Aorta (tissue), 5 donors: ENCODE measurements at regions not wholly inside any gene's neighbourhood (a gene's known extent, or its start where the extent isn't known, plus 50 kb on each side); places are given as distances from the start of the nearest gene placed in this dataset.

Experiments used
- ATAC-seq: fragments of 200-7000 bp; cut with Tn5 transposase; one replicate; pipeline ENCODE4 v1.9.1; 2022; ENCODE audit warnings: moderate library complexity; ENCODE audit not compliant: low FRiP score
- DNase-seq, 2 donors: peaks; one replicate each; pipeline ENCODE4 v3.0.0-alpha.2; 2020
- H3K27ac ChIP-seq, 2 donors: one replicate each; pipeline ENCODE4 v1.5.1; 2013; ENCODE audit warnings: low read length in 2 of 2, mild to moderate bottlenecking in 2 of 2, moderate library complexity in 2 of 2, control low read depth in 1 of 2, inconsistent platforms in 1 of 2, low read depth in 1 of 2
- H3K27me3 ChIP-seq, 2 donors: one replicate each; pipeline ENCODE4 v1.6.1; 2013; ENCODE audit warnings: control low read depth in 1 of 2, low read length in 1 of 2, mild to moderate bottlenecking in 1 of 2, moderate library complexity in 1 of 2; ENCODE audit not compliant: insufficient read depth in 2 of 2, control insufficient read depth in 1 of 2
- H3K36me3 ChIP-seq, 2 donors: one replicate each; pipeline ENCODE4 v1.6.1; 2013; ENCODE audit warnings: control low read depth in 1 of 2, low read length in 1 of 2, mild to moderate bottlenecking in 1 of 2; ENCODE audit not compliant: insufficient read depth in 2 of 2, control insufficient read depth in 1 of 2
- H3K4me1 ChIP-seq, 2 donors: one replicate each; pipeline ENCODE4 v1.6.1; 2013; ENCODE audit warnings: low read length in 2 of 2, control low read depth in 1 of 2, mild to moderate bottlenecking in 1 of 2, moderate library complexity in 1 of 2; ENCODE audit not compliant: insufficient read depth in 2 of 2, control insufficient read depth in 1 of 2
- H3K4me3 ChIP-seq, 2 donors: one replicate each; pipeline ENCODE4 v1.5.1; 2013; ENCODE audit warnings: low read length in 2 of 2, control low read depth in 1 of 2, mild to moderate bottlenecking in 1 of 2
- H3K9me3 ChIP-seq: one replicate; pipeline ENCODE4 v1.6.1; 2013; ENCODE audit warnings: mild to moderate bottlenecking, low read length; ENCODE audit not compliant: control insufficient read depth
- WGBS, 2 donors: extraction: QIAGEN DNeasy Blood & Tissue Kit; methylation state at CpG; one replicate each; pipeline ENCODE4 v1.1.7; 2013; 5-methylcytosine and 5-hydroxymethylcytosine counted together
- intact Hi-C, 2 donors: fragments of 100-400 bp; cut with DNase I; formaldehyde crosslinking; loops; one replicate each; pipeline versions ENCODE4 v1.14.2 to v1.15.0; 2022
- donor health status: healthy with polysubstance abuse.
- donor health status: Bipolar disorder and iron deficiency.
- donor health status: DM: no; HTN: no; CAD: no.
- donor health status: DM: no; HTN: no; CAD: no.
- donor health status: DM: yes; HTN: yes; CAD: no.

DNA sequence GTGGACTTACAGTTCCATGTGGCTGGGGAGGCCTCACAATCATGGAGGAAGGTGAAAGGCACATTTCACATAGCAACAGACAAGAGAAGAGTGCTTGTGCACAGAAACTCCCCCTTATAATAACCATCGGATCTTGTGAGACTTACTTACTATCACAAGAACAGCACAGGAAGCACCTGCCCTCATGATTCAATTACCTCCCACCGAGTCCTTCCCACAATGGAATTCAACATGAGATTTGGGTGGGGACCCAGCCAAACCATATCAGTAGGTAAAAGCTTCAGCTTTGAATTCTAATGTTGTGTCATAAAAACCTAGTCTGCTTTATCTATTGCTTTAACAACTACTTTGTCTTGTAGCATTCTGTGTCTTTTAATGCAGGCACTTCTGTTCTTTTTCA lies 140.4 kb upstream of the PIK3C3 start:
- peaks cover 2% of the 10 kb centered on the region for H3K9me3 ChIP-seq
- WGBS, 2 donors: 65 to 72% methylated on average over 2 of the region's 2 CpGs
- intact Hi-C loops: no loop called here

DNA sequence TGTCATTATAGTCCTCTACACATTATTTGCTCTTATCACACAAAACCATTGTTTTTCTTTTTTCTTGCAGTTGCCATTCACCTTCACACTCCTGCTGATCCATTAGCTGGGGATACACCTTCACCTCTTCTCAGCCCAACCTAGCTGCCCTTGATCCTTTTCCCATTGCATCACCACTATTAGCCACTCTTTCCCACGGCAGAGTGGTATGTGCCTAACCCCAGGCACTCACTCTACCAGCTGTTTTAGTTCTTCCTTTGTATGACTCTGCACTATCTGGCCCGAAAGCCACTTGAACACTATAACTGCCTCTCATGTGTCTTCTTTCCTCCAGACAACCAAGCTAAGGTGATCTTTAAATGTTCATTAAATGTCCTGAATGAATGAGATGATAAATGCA lies 145.4 kb upstream of the PIK3C3 start:
- 57 to 68% methylated on average over 2 of the region's 2 CpGs for WGBS, 2 donors
- no peaks in the 10 kb centered on the region for H3K4me1 ChIP-seq
- H3K36me3 ChIP-seq: no peaks in the 10 kb centered on the region
- DNase-seq (no peak), ATAC-seq (no peak)
- intact Hi-C loops: no loop called here
- H3K27ac ChIP-seq: no peak overlapping the region
- no peaks in the 10 kb centered on the region for H3K27me3 ChIP-seq
- peaks cover 2% of the 10 kb centered on the region for H3K9me3 ChIP-seq
- no peak overlapping the region for H3K4me3 ChIP-seq

More for the DNA sequence above, 140.4 kb upstream of the PIK3C3 start:
- Histone ChIP-seq H3K27ac (no peak overlapping the region), H3K4me1 (no peaks in the 10 kb centered on the region), H3K27me3 (no peaks in the 10 kb centered on the region), H3K36me3 (no peaks in the 10 kb centered on the region), H3K4me3 (no peak overlapping the region)
- ATAC-seq (no peak), DNase-seq (no peak)

DNA sequence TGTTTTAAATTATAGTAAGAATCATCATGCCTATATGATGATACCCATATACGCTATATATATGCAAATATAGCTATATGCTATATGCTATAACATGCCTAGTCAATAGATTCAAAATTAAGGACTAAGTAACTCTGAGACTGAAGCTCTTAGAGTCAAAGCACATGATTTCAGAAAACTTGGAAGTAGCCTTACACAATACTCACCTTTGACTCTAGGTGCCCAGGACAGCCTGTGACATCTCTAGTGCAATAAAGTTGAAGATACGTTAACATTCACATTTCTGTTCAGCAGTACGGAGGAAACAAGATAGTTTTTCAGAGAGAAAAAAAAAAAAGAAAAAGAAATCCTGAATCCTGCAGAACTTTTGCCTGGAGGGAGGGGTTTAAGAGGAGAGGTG lies 149.7 kb upstream of the PIK3C3 start:
- Histone ChIP-seq H3K4me3 (no peak overlapping the region), H3K27ac (no peak overlapping the region), H3K4me1 (no peaks in the 10 kb centered on the region), H3K36me3 (no peaks in the 10 kb centered on the region), H3K9me3 (no peaks in the 10 kb centered on the region), H3K27me3 (no peaks in the 10 kb centered on the region)
- 72 to 74% methylated on average over 3 of the region's 3 CpGs for WGBS, 2 donors
- ATAC-seq (no peak), DNase-seq (no peak)
- intact Hi-C loops: no loop called here

DNA sequence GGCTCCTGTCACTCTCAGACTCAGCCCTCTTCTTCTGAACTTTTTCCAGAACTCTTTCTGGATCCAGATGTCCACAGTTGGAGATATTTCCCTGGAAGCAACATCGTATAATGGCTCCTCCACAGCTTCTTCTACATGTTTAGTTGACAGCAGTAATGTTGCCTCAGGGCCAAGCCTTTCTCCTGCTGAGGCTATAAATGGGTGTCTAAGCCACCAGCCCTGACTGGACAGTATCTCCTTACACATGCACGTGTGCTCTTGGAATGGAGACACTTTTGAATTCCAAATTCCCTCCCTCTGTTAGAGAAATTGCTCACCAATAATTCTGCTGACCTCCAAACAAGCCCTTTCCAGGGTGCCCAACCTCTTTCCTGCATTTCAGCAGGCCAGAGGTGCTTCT lies 156.2 kb upstream of the PIK3C3 start:
- H3K4me3 ChIP-seq: no peak overlapping the region
- WGBS, 2 donors: 50% methylated on average over 2 of the region's 2 CpGs
- H3K27me3 ChIP-seq: no peaks in the 10 kb centered on the region
- no peaks in the 10 kb centered on the region for H3K36me3 ChIP-seq
- H3K9me3 ChIP-seq: no peaks in the 10 kb centered on the region
- DNase-seq: no peak
- no peaks in the 10 kb centered on the region for H3K4me1 ChIP-seq
- H3K27ac ChIP-seq: no peak overlapping the region
- no peak for ATAC-seq
- intact Hi-C loops: no loop called here

DNA sequence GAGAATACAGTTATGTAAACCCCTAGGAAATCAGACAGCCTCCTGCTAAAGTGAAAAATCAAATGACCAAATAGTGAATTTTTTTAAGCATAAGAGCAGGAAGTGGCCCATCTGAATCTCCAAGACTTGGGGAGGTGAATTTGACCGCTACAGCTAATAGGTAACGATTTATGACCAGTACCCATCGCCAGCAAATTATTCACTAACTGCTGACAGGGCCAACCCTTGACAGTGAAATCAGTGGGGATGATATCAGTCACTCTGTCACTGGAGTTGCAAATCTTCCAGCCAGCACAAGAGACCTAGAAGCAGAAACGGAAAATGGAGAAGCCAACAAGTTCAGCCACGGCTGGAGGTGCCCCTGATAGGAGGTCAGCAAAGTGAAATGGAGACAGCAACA lies 164.3 kb upstream of the PIK3C3 start:
- Histone ChIP-seq H3K4me1 (no peaks in the 10 kb centered on the region), H3K27ac (no peak overlapping the region), H3K36me3 (no peaks in the 10 kb centered on the region), H3K4me3 (no peak overlapping the region), H3K27me3 (no peaks in the 10 kb centered on the region), H3K9me3 (peaks cover 1% of the 10 kb centered on the region)
- intact Hi-C loops: no loop called here
- WGBS, 2 donors: 35 to 47% methylated on average over 5 of the region's 5 CpGs
- DNase-seq (no peak), ATAC-seq (no peak)

DNA sequence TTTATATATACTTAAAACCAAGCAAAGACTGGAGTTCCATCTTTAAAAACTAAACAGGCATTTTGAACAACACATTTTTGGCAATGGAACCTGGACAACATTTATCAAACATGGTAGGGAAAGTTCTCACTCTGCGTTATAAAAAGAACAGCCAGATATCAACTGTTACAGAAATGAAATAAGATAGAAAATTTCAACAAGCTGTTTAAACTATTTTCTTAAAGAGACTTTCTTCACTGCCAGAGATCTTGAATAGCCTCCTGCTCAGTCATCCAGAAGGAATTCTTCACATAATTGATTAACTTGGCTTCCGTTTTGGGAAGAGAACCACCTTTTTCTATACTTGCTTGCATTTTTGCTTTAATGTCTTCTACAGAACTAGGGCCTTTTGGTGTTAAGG lies 166.0 kb upstream of the PIK3C3 start:
- DNase-seq (no peak), ATAC-seq (no peak)
- Histone ChIP-seq H3K4me3 (no peak overlapping the region), H3K27ac (no peak overlapping the region), H3K36me3 (no peaks in the 10 kb centered on the region), H3K9me3 (peaks cover 1% of the 10 kb centered on the region), H3K27me3 (no peaks in the 10 kb centered on the region), H3K4me1 (no peaks in the 10 kb centered on the region)
- intact Hi-C loops: no loop called here
- 15 to 16% methylated on average over 2 of the region's 2 CpGs for WGBS, 2 donors

DNA sequence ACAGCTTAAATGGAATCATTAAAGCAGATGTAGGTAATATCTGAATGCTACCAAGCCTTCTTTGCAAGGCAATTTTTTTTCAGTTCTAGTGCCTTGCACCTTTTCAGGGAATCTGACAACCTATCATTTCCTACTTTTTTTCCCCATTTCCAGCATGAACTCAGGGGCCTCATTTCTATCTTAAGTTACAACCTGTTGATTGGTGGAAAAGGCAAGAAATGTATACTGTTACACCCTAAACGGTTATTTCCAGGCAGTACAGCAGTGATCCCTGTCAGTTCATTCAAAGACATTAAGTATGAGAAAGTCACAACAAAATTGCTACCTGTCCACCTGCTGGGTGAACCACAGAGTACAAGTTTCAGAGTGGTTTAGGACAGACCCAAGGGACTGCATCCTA lies 171.2 kb upstream of the PIK3C3 start:
- Histone ChIP-seq H3K4me1 (no peaks in the 10 kb centered on the region), H3K36me3 (no peaks in the 10 kb centered on the region), H3K4me3 (no peak overlapping the region), H3K27ac (no peak overlapping the region), H3K27me3 (no peaks in the 10 kb centered on the region), H3K9me3 (no peaks in the 10 kb centered on the region)
- DNase-seq: no peak
- 44 to 52% methylated on average over 1 of the region's 1 CpG for WGBS, 2 donors
- intact Hi-C loops: no loop called here
- ATAC-seq: no peak

DNA sequence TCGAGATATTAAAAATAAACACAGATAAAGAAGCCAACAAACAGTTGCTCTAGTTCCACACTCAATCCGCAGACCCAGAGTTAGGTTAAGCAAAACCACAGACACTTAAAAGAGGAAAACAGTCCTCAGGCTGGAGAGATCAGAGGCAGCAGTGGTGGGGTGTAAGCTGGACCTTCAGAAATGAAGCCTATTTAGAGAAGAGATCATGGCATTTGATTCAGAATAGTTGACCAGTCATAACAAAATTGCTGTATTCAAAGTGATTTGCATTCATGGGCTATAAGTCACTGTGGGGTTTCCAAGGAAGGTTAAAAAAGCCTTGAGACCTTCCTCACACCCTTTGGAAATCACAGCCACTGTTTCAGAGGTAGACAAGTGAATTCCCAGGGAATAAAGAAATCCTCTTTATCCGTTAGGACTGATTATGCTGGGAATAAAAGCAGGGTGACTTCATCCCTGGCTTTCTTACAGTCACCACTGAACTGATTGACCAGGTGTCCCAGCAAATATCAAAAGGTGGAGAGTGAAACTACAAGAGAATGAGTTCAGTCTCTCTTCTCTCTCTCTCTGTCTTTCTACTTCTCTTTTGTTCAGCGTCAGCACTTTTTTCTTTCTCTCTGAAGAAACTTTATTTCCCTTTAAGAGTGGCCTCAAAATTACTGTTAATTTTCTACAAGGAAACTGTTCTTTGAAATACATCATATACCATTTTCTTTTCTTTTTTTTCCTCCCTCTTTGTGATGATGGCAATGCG lies 171.8 kb upstream of the PIK3C3 start:
- ATAC-seq: no peak
- H3K4me1 ChIP-seq: no peaks in the 10 kb centered on the region
- H3K36me3 ChIP-seq: no peaks in the 10 kb centered on the region
- no peak overlapping the region for H3K4me3 ChIP-seq
- no peak overlapping the region for H3K27ac ChIP-seq
- intact Hi-C loops: no loop called here
- WGBS, 2 donors: 63 to 67% methylated on average over 5 of the region's 5 CpGs
- no peaks in the 10 kb centered on the region for H3K27me3 ChIP-seq
- DNase-seq: no peak
- H3K9me3 ChIP-seq: no peaks in the 10 kb centered on the region

DNA sequence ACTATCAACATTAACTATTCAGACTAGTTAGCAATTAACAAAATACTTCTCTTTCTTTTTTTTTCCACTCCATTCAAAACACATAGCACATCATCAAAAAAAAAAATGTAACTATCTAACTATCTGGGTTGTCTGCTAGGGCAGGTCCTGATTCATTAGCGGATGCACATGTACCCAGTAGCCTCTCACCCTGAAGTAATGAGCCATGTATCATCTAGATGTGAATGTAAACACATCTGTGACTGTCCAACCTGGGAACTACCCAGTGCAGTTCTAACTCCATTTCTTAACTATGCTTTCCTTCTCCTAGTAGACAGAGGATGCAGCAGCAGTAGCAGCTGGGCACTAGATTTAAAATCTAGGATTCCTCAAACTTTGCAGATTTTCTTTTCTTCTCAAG lies 183.1 kb upstream of the PIK3C3 start:
- DNase-seq (no peak), ATAC-seq (no peak)
- Histone ChIP-seq H3K36me3 (no peaks in the 10 kb centered on the region), H3K4me3 (no peak overlapping the region), H3K27me3 (no peaks in the 10 kb centered on the region), H3K27ac (no peak overlapping the region), H3K9me3 (peaks cover 2% of the 10 kb centered on the region), H3K4me1 (no peaks in the 10 kb centered on the region)
- WGBS, 2 donors: 39 to 56% methylated on average over 1 of the region's 1 CpG
- intact Hi-C loops: no loop called here
